HL-60 (cell line): ENCODE measurements at regions not wholly inside any gene's neighbourhood (a gene's known extent, or its start where the extent isn't known, plus 50 kb on each side); places are given as distances from the start of the nearest gene placed in this dataset.

Experiments used
- CTCF ChIP-seq: IDR thresholded peaks from one replicate; pipeline ENCODE4 v1.5.1; 2011; ENCODE audit warnings: low read length, control low read depth, inconsistent platforms; ENCODE audit not compliant: insufficient read depth
- GABPA ChIP-seq: IDR thresholded peaks from 2 replicates; pipeline ENCODE4 v1.6.1; 2012; ENCODE audit warnings: low read depth
- POLR2AphosphoS5 ChIP-seq: IDR thresholded peaks from 2 replicates; pipeline ENCODE4 v1.6.1; 2012; ENCODE audit warnings: low read depth
- REST ChIP-seq: IDR thresholded peaks from 2 replicates; pipeline ENCODE4 v1.6.1; 2012; ENCODE audit warnings: low read depth; ENCODE audit not compliant: insufficient replicate concordance

- no peak for TF ChIP-seq CTCF
- no peak for TF ChIP-seq POLR2AphosphoS5
- TF ChIP-seq GABPA: no peak
- TF ChIP-seq REST: no peak
Measured at GRCh38 chr13:40060296-40061007, 405.0 kb downstream of the COG6 start.
